ENCODE measurements at regions not wholly inside any gene's neighbourhood (a gene's known extent, or its start where the extent isn't known, plus 50 kb on each side); places are given as distances from the start of the nearest gene placed in this dataset.

DNA sequence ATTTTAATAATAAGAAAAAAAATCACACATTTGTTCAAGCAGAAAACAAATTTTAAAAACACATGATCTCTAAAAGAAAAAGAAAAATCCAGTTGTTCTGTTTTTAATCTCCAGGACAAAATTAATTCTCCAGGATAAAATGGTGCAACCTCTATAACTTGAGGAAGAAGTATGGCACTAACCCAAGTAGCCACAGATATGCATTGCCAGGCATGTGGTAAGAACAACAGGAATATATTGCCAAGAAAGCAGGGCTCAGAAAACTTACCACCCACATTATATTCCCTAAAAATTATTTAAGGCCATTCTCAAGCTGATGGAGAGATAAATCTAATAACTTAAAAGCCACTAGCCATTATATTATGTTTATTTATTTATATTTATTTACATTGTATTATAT, 295.7 kb upstream of the TMCO5A start:
- DNase-seq (no peak), ATAC-seq (ENCODE audit: low read depth in 2 of 2) (no peak)
- Mint-ChIP-seq H3K4me3 (no peak overlapping the region), H3K36me3 (no peaks in the 10 kb centered on the region), H3K4me1 (no peaks in the 10 kb centered on the region), H3K27me3 (no peaks in the 10 kb centered on the region), H3K9me3 (peaks cover 0 to 3% (median 0%) of the 10 kb centered on the region in 7 donors), H3K27ac (no peak overlapping the region)

DNA sequence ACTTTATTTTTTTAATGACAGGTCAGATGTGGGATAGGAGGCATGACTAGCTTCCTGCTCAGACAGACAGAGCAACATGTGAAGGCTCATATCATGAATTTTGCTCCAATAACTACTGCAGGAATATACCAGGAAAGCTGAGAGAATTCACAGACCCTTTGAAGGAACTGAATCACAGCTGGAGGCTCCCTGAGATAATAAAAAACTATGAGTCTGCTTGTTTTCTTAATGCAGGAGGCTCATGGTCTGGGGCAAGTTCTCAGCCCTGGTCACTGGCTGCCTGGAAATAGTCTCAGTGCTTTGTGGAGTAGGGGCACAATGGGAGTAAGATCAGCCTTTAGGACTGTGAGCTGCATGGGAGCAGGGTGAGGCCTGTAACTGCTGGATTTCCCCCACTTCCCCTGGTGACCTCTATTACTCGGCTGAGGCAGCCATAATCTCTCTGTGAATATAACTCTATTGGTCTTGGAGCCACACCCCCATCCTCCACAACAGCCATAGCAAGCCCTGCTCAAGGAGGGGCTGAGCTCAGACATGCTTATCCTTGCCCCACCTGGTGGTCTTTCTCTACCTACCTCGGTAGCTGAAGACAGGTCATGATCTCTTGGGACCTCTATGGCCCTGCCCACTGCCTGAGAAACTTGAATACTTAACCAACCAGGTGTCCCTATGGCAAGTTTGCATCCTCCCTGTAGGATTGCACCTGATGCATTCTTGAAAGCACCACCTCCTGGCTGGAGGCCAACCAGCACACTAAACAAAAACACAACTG, 281.6 kb upstream of the TMCO5A start:
- DNase-seq (no peak), ATAC-seq (ENCODE audit: low read depth in 2 of 2) (no peak)
- no peaks in the 10 kb centered on the region for H3K36me3 Mint-ChIP-seq
- H3K27ac Mint-ChIP-seq, result no peak overlapping the region
- no peaks in the 10 kb centered on the region for H3K4me1 Mint-ChIP-seq
- no peak overlapping the region for H3K4me3 Mint-ChIP-seq
- no peaks in the 10 kb centered on the region for H3K27me3 Mint-ChIP-seq
- H3K9me3 Mint-ChIP-seq, result peaks cover 6 to 46% (median 20%) of the 10 kb centered on the region in 7 donors

DNA sequence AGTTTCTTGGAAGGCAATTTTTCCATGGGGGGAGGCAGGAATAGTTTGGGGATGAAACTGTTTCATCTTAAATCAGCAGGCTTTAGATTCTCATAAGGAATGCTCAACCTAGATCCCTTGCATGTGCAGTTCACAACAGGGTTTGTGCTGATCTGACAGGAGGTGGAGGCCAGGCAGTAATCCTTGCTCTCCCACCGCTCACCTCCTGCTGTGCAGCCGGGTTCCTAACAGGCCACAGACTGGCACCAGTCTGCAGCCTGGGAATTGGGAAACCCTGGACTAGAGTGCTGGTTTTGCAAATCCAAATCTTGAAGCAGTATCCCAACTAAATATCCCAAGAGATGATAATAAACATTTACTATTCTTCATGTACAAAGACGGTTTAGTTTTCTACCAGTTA, 256.3 kb upstream of the TMCO5A start:
- no peak overlapping the region for H3K4me3 Mint-ChIP-seq
- DNase-seq (no peak), ATAC-seq (ENCODE audit: low read depth in 2 of 2) (no peak)
- H3K27ac Mint-ChIP-seq, result no peak overlapping the region
- no peaks in the 10 kb centered on the region for H3K27me3 Mint-ChIP-seq
- peaks cover 0 to 3% (median 0%) of the 10 kb centered on the region in 7 donors for H3K9me3 Mint-ChIP-seq
- H3K4me1 Mint-ChIP-seq, result no peaks in the 10 kb centered on the region
- H3K36me3 Mint-ChIP-seq, result no peaks in the 10 kb centered on the region

DNA sequence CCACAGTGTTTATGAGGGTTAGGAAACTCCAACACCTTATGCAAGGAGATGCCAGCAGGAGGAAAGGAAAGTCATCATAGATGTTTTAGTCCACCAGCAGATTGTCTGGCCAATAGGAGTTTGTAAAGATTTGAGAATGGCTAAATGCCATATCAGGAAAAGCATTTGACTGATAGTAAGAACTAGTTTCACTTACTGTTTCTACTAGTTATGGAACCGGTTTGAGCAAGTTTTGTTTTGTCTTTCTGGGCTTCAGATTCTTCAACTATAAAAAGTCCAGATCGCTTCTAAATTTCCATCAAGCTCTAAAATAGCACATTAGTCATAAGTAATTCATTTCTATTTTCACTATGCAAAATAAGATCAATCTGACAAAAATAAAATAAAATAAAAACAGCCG, 254.8 kb upstream of the TMCO5A start:
- H3K4me1 Mint-ChIP-seq, result no peaks in the 10 kb centered on the region
- peaks cover 0 to 9% (median 0%) of the 10 kb centered on the region in 7 donors for H3K9me3 Mint-ChIP-seq
- no peak overlapping the region for H3K27ac Mint-ChIP-seq
- no peak for ATAC-seq (ENCODE audit: low read depth in 2 of 2)
- DNase-seq, result no peak
- H3K36me3 Mint-ChIP-seq, result no peaks in the 10 kb centered on the region
- no peaks in the 10 kb centered on the region for H3K27me3 Mint-ChIP-seq
- no peak overlapping the region for H3K4me3 Mint-ChIP-seq

DNA sequence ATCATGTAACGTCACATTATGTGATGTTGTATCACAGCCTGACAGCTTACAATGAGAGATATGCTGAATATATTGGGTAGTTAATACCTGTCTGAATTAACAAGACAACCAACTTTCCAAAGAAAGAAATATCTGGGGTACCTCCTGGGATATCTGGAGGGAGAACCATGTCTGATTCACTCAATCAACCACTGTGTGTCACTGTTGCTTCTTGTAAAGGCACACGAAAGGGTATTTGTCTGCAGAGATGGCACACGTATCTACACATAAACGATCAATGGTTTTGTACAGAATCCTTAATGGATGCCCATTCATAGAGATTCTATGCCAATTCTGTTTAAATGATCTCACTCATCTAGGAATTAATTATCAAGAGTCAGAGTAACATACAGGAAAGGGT, 252.1 kb upstream of the TMCO5A start:
- no peak overlapping the region for H3K27ac Mint-ChIP-seq
- ATAC-seq (ENCODE audit: low read depth in 2 of 2), result no peak
- no peaks in the 10 kb centered on the region for H3K4me1 Mint-ChIP-seq

DNA sequence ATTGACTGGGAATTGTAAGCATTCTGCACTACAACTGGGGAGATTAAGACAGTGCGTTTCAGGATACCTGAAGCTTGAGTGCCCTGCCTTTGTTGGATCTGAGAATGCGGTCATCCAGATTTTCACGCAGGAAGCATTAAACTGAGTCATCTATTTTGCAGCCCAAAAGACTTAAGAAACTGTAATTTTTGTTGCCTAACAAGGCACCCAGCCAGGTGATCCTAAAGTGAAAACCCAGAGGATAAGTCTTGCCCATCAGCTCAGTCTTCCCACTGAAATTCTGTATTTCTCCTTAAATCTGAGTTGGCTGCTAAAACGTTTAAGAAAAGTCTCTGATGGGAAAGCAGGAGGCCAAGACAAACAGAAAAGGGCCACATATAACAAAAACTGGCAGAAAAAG, 242.5 kb upstream of the TMCO5A start:
- H3K9me3 Mint-ChIP-seq, result peaks cover 2 to 16% (median 8%) of the 10 kb centered on the region in 7 donors

More for the DNA sequence above, 252.1 kb upstream of the TMCO5A start:
- Mint-ChIP-seq H3K27me3 (no peaks in the 10 kb centered on the region), H3K4me3 (no peak overlapping the region), H3K36me3 (no peaks in the 10 kb centered on the region), H3K9me3 (peaks cover 0 to 16% (median 3%) of the 10 kb centered on the region in 7 donors)
- no peak for DNase-seq

DNA sequence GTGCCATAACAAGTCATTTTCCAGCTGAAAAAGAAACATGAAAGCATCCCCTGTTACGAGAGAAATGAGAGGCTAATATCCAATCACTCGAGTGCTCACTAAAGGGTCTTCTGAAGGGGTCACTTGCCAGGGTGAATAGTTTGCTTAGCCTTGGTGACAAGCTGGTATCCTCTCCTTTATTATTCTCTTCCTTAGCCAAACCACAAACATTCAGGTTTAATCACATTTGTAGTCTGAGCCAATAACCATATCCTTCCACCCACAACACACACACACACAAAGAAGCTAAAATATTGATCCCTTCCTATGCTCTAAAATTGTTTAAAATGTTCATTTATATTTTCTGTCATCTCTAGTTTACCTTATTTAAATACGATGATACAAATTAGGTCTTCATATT, 240.5 kb upstream of the TMCO5A start:
- DNase-seq (no peak), ATAC-seq (ENCODE audit: low read depth in 2 of 2) (no peak)
- Mint-ChIP-seq H3K4me1 (no peaks in the 10 kb centered on the region), H3K27me3 (peaks cover 0 to 5% (median 3%) of the 10 kb centered on the region in 3 donors), H3K27ac (no peak overlapping the region), H3K4me3 (no peak overlapping the region), H3K9me3 (peaks cover 2 to 13% (median 9%) of the 10 kb centered on the region in 7 donors), H3K36me3 (no peaks in the 10 kb centered on the region)

More for the DNA sequence above, 242.5 kb upstream of the TMCO5A start:
- H3K27me3 Mint-ChIP-seq, result peaks cover 0 to 5% (median 3%) of the 10 kb centered on the region in 3 donors
- DNase-seq (no peak), ATAC-seq (ENCODE audit: low read depth in 2 of 2) (no peak)
- H3K4me1 Mint-ChIP-seq, result no peaks in the 10 kb centered on the region
- H3K27ac Mint-ChIP-seq, result no peak overlapping the region
- no peaks in the 10 kb centered on the region for H3K36me3 Mint-ChIP-seq
- no peak overlapping the region for H3K4me3 Mint-ChIP-seq

DNA sequence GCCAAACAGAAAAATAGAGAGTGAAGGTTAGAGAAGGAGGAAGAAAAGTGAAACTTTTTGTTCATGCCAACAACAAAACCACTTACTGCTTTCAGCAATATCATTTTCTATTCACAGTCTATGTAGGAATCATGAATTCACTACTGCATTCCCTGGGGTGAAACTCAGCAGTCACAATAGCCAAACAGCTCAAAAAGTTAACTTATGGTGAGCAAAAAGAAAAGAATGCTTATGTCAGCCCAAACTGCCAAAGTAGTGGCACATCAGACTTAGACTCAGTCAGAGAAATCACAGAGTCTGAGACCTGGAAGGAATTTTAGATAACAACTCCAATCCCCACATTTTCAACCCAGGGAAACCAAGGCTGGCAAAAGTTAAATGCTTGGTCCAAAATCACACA, 238.7 kb upstream of the TMCO5A start:
- peaks cover 0 to 5% (median 3%) of the 10 kb centered on the region in 3 donors for H3K27me3 Mint-ChIP-seq
- ATAC-seq (ENCODE audit: low read depth in 2 of 2), result no peak
- H3K4me1 Mint-ChIP-seq, result no peaks in the 10 kb centered on the region
- no peaks in the 10 kb centered on the region for H3K36me3 Mint-ChIP-seq
- no peak overlapping the region for H3K4me3 Mint-ChIP-seq
- H3K27ac Mint-ChIP-seq, result no peak overlapping the region
- H3K9me3 Mint-ChIP-seq, result peaks cover 2 to 8% (median 3%) of the 10 kb centered on the region in 7 donors
- DNase-seq, result no peak

DNA sequence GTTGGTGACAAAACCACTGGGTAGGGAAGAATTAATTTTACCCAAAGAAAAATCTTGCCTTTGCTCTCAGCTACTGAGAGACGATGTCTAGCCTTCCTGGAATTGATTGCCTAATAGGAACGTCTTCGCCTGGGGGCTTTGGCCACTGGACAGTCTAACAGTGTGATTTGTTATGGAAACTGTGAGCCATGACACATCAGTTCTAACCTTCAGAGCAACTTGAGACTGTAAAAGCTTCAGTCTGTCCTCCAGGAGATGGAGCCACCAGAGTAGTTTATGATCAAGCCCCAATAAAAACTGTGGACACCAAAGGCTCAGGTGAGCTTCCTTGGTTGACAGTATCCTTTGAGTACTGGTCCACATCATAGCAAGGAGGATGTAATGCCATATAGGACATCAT, 235.8 kb upstream of the TMCO5A start:
- no peak for ATAC-seq (ENCODE audit: low read depth in 2 of 2)
- DNase-seq, result no peak
- Mint-ChIP-seq H3K9me3 (peaks cover 0 to 5% (median 0%) of the 10 kb centered on the region in 7 donors), H3K4me1 (no peaks in the 10 kb centered on the region), H3K27me3 (no peaks in the 10 kb centered on the region), H3K4me3 (no peak overlapping the region), H3K27ac (no peak overlapping the region), H3K36me3 (no peaks in the 10 kb centered on the region)

DNA sequence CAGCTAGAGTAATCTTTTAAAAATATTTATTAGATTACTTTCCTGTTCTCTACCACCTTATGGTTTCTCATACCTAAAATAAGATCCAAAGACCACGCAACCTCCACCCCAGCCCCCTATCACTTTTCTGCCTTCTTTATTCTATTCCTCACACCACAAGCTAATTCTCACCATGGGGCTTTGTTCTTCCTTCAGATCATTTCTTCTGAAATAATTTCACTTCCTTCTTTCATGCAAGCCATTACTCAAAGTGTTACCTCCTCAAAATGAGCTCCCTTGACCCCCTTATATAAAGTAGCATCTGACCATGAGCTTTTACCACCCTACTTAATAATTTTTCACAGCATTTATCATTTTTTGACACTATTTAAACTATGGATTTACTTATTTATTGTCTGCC, 233.2 kb upstream of the TMCO5A start:
- no peak for ATAC-seq (ENCODE audit: low read depth in 2 of 2)

DNA sequence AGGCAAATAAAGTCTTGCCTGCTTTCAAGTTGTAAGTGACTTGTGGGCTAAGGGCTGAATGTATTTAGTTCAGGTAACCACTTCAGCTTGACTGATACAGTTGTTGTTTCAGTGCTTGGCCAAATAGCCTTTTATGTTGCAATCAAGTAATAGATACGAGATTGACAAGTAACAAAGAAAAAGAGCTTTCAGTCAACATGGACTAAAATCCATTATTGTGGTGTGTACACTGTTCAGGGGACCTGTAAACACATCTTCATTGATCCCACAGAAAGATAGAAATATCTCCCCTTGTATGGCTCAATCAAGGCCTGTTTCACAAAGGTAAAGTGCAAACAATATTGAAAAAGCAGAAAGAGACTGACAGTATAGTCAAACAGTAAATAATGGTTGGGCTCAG, 224.8 kb upstream of the TMCO5A start:
- ATAC-seq (ENCODE audit: low read depth in 2 of 2) (no peak), DNase-seq (no peak)
- H3K27ac Mint-ChIP-seq, result no peak overlapping the region
- peaks cover 0 to 4% of the 10 kb centered on the region in 2 donors for H3K36me3 Mint-ChIP-seq
- H3K4me3 Mint-ChIP-seq, result no peak overlapping the region
- H3K27me3 Mint-ChIP-seq, result peaks cover 0 to 3% (median 0%) of the 10 kb centered on the region in 3 donors
- peaks cover 0 to 9% (median 5%) of the 10 kb centered on the region in 7 donors for H3K9me3 Mint-ChIP-seq
- no peaks in the 10 kb centered on the region for H3K4me1 Mint-ChIP-seq

More for the DNA sequence above, 233.2 kb upstream of the TMCO5A start:
- H3K9me3 Mint-ChIP-seq, result peaks cover 0 to 5% (median 2%) of the 10 kb centered on the region in 7 donors
- no peak overlapping the region for H3K27ac Mint-ChIP-seq
- no peak for DNase-seq
- no peaks in the 10 kb centered on the region for H3K27me3 Mint-ChIP-seq
- H3K36me3 Mint-ChIP-seq, result no peaks in the 10 kb centered on the region
- H3K4me1 Mint-ChIP-seq, result no peaks in the 10 kb centered on the region
- no peak overlapping the region for H3K4me3 Mint-ChIP-seq

DNA sequence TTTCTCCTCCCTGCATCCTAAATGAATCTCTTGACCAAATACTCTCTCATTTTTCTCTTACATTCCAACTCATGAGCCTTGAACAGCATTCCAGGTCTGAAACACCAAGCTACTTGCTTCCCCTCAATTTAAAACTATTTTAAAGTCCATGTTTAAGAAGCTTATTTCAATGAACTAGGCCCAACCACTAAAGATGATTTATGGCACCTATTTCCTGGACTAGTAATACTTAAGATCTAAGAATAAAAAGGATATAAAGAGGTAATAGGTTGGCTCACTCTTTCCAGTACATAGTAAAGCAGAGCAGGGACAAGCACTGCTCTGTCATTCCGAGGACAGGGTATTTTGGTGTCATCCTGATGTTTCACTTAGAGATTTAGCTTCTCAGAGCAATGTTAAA, 219.3 kb upstream of the TMCO5A start:
- Mint-ChIP-seq H3K27me3 (peaks cover 0 to 12% (median 0%) of the 10 kb centered on the region in 3 donors), H3K36me3 (peaks cover 0 to 4% of the 10 kb centered on the region in 2 donors), H3K27ac (no peak overlapping the region), H3K9me3 (peaks cover 0 to 14% (median 5%) of the 10 kb centered on the region in 7 donors), H3K4me3 (no peak overlapping the region), H3K4me1 (no peaks in the 10 kb centered on the region)
- no peak for DNase-seq
- no peak for ATAC-seq (ENCODE audit: low read depth in 2 of 2)

DNA sequence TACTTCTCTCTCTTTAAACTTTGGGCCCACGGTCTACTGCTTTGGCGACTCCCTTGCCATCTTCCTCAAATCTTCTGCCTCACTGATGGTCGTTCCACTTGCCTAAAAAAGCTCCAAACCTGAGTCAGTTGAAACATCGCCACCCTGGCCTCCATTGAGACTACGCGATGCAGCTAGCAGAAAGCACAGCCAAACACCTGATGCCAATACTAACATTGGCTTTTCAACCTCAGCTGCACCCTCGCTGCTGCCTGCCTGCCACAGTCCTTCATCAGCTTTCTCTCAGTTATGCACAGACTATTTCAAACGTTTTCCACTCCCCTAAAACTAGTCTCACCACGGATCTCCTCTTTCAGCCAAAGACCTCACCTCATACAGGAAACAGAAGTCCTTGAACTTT, 214.2 kb upstream of the TMCO5A start:
- Mint-ChIP-seq H3K27ac (no peak overlapping the region), H3K9me3 (peaks cover 0 to 3% (median 0%) of the 10 kb centered on the region in 7 donors), H3K27me3 (peaks cover 0 to 4% (median 0%) of the 10 kb centered on the region in 3 donors), H3K4me1 (no peaks in the 10 kb centered on the region), H3K4me3 (no peak overlapping the region), H3K36me3 (no peaks in the 10 kb centered on the region)
- DNase-seq (no peak), ATAC-seq (ENCODE audit: low read depth in 2 of 2) (no peak)

DNA sequence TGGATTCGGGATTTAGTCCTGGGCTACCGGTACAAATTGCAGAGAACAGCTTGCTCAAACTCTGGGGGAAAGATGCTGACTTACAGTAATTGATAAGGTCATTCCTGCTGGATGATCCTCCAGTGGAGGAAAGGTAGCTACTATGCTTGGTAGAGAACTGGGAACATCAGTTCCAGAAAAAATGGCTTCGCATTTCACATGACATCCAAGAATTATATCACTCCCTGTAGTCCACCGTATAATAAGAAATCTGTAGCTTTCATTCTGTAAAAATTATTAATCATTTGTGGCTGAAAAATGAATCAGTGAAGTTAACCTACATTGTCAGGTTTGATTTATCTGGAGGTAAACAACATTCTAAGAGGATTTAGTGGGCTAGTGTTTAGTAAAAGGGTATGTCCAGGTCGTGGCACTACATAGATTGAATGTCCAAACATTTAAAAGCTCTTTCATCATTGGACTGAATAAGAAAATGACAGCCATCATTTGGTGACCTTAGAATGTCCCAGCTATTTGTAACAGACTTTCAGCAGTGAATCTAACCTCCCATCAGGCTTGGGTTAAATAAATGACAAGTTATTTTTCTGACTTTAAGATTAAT, 203.2 kb upstream of the TMCO5A start:
- DNase-seq (no peak), ATAC-seq (ENCODE audit: low read depth in 2 of 2) (no peak)
- Mint-ChIP-seq H3K27me3 (no peaks in the 10 kb centered on the region), H3K27ac (no peak overlapping the region), H3K4me3 (no peak overlapping the region), H3K4me1 (no peaks in the 10 kb centered on the region), H3K36me3 (no peaks in the 10 kb centered on the region), H3K9me3 (peaks cover 0 to 3% (median 0%) of the 10 kb centered on the region in 7 donors)

Measured in naive B cell (primary cell).